ENCODE measurements at regions not wholly inside any gene's neighbourhood (a gene's known extent, or its start where the extent isn't known, plus 50 kb on each side); places are given as distances from the start of the nearest gene placed in this dataset.
"Not testable (repeated sequence)": the region's sequence is repeated elsewhere in the genome, so short reads cannot be mapped to it uniquely, and the experiment has no call there.

DNA sequence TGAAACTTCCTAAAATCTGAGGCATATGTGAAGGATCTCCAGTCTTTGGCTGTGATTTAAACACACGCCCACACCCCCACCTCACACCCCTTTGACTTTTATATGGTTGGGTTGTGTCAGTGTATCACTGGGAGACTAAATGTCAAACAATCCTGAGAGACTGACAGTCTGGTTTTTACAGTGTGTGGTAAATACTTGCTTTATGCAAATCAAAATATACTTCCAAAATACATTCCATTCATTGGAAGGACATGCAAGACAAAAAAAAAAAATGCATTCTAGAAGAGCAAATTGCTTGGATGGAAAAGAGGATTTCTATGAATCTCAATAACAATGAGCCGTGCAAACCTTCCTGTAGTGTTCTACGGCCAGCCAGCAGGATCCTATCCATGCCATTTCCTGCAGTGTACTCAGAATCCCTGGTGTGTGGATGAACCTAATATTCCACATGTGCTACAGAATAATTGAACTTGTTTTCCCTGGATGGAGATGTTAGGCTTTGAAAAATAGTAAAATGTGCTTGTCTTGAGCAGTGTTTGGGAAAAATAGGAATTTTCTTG lies 602.1 kb upstream of the GOT2 start:
- Histone ChIP-seq H3K9me3 (no peaks in the 10 kb centered on the region), H3K36me3 (no peaks in the 10 kb centered on the region), H3K27me3 (peaks cover 0 to 4% (median 0%) of the 10 kb centered on the region in 4 donors), H3K27ac (replicated peaks in 1 of 4) (no peak overlapping the region), H3K4me1 (peaks cover 0 to 2% (median 0%) of the 10 kb centered on the region in 4 donors), H3K4me3 (no peak overlapping the region)
- TF ChIP-seq POLR2AphosphoS5 (IDR thresholded peaks at IDR 0.05) (no peak), EP300 (IDR thresholded peaks at IDR 0.05) (no peak), POLR2A (IDR thresholded peaks at IDR 0.05; ENCODE audit: low read depth) (no peak)
- TF ChIP-seq, protein P1, sequence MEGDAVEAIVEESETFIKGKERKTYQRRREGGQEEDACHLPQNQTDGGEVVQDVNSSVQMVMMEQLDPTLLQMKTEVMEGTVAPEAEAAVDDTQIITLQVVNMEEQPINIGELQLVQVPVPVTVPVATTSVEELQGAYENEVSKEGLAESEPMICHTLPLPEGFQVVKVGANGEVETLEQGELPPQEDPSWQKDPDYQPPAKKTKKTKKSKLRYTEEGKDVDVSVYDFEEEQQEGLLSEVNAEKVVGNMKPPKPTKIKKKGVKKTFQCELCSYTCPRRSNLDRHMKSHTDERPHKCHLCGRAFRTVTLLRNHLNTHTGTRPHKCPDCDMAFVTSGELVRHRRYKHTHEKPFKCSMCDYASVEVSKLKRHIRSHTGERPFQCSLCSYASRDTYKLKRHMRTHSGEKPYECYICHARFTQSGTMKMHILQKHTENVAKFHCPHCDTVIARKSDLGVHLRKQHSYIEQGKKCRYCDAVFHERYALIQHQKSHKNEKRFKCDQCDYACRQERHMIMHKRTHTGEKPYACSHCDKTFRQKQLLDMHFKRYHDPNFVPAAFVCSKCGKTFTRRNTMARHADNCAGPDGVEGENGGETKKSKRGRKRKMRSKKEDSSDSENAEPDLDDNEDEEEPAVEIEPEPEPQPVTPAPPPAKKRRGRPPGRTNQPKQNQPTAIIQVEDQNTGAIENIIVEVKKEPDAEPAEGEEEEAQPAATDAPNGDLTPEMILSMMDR (IDR thresholded peaks at IDR 0.05), result no peak
- WGBS, result 41% methylated on average over 3 of the region's 3 CpGs
- intact Hi-C loops (cut with DNase I), result no loop called here
- no peak for DNase-seq (ENCODE audit: extremely low spot score)

DNA sequence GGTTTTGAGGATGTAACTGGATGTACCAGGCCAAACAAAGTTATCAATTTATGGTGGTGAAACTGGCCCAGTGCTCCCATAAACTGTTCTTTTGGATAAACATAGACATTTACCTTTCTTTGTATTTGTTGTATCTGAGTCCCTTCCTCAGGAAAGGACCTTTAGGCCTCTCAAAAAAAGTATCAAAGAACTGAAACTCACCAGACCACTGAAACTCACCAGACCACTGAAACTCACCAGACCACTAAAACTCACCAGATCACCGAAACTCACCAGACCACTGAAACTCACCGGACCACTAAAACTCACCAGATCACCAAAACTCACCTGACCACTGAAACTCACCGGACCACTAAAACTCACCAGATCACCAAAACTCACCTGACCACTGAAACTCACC lies 597.6 kb upstream of the GOT2 start:
- H3K4me1 ChIP-seq; DNase-seq (ENCODE audit: extremely low spot score); intact Hi-C loops (cut with DNase I); H3K36me3 ChIP-seq; H3K27me3 ChIP-seq; H3K9me3 ChIP-seq; H3K27ac ChIP-seq (replicated peaks in 1 of 4); H3K4me3 ChIP-seq: not testable (repeated sequence)
- 91% methylated on average over 3 of the region's 3 CpGs for WGBS

DNA sequence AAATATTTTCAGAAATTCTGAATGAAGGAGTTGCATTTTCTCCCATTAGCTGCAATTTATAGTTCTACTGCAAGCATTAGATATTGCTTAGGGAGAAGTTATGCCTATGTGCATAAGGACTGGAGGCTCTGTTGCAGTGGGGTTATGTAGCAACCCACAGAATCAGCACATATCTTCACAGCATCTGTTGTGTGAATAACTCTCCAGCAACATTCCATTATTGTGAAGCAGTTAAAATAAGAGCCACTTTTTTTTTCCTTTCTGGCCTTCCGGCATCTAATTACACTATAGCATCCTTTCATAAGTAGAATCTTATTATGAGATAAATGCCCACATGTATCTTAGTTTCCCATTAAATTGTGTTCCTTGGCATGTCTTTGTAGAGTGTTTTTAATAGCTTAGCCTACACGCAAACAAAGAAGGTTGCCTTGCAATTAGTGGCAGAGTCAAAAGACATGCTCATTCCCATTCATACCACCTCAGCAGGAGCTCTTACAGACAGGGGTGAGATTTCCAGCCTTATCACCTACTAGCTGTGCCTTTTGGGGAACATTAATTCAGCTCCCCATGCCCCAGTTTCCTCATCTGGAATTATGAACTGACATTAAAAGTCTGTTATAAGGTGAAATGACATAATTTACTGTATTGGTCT lies 596.0 kb upstream of the GOT2 start:
- Histone ChIP-seq H3K27ac (replicated peaks in 1 of 4) (no peak overlapping the region), H3K9me3 (no peaks in the 10 kb centered on the region), H3K27me3 (no peaks in the 10 kb centered on the region), H3K4me1 (no peaks in the 10 kb centered on the region), H3K4me3 (no peak overlapping the region), H3K36me3 (no peaks in the 10 kb centered on the region)
- TF ChIP-seq POLR2AphosphoS5 (IDR thresholded peaks at IDR 0.05), result no peak
- no peak for TF ChIP-seq EP300 (IDR thresholded peaks at IDR 0.05)
- TF ChIP-seq, protein P1 (IDR thresholded peaks at IDR 0.05), result no peak
- TF ChIP-seq POLR2A (IDR thresholded peaks at IDR 0.05; ENCODE audit: low read depth), result no peak
- WGBS, result 71% methylated on average over 2 of the region's 2 CpGs
- intact Hi-C loops (cut with DNase I), result no loop called here
- DNase-seq (ENCODE audit: extremely low spot score), result no peak

DNA sequence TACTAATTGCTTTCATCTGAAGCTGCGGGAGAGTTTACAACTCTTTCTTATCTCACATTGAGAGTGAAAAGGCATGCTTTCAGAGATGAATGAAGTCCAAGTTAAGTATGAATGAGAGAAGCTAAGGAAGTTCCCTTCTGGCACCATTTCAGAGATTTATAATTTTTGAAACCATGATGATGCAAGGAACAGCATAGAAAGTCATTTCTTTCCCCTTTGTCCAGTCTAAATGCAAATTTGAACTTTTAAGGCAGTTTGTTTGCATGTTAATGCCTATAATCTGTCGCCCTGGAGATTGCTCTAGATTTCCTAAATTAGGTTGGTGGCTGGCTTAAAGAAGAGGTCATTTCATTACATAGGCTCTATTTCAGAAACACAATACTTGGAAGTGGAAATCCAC lies 594.8 kb upstream of the GOT2 start:
- intact Hi-C loops (cut with DNase I), result no loop called here
- Histone ChIP-seq H3K27ac (replicated peaks in 1 of 4) (no peak overlapping the region), H3K27me3 (no peaks in the 10 kb centered on the region), H3K4me1 (no peaks in the 10 kb centered on the region), H3K4me3 (no peak overlapping the region), H3K9me3 (no peaks in the 10 kb centered on the region), H3K36me3 (no peaks in the 10 kb centered on the region)
- TF ChIP-seq POLR2A (IDR thresholded peaks at IDR 0.05; ENCODE audit: low read depth) (no peak), EP300 (IDR thresholded peaks at IDR 0.05) (no peak)
- TF ChIP-seq, protein P1 (IDR thresholded peaks at IDR 0.05), result no peak
- 61% methylated on average over 2 of the region's 2 CpGs for WGBS
- no peak for DNase-seq (ENCODE audit: extremely low spot score)

DNA sequence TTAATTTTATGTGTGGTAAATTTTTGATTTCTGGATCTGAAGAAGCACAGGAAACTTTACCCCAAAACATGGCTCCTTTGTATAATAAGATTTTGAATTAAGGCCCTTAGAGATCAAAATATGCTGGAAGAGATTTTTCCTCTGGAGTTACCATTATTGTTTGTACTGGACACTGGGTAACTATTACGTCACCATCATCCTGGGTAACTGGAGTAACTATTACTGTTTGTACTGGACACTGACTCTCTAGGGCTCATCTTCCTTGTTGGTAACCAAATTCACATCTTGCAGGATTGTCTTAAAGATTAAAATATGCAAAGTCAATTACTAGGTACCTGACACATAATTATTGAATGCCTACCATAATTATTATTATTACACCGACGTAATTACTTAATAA lies 593.8 kb upstream of the GOT2 start:
- intact Hi-C loops (cut with DNase I), result no loop called here
- no peaks in the 10 kb centered on the region for H3K27me3 ChIP-seq
- no peak overlapping the region for H3K27ac ChIP-seq (replicated peaks in 1 of 4)
- no peaks in the 10 kb centered on the region for H3K36me3 ChIP-seq
- WGBS, result 94% methylated on average over 3 of the region's 3 CpGs
- DNase-seq (ENCODE audit: extremely low spot score), result no peak
- H3K9me3 ChIP-seq, result no peaks in the 10 kb centered on the region
- H3K4me1 ChIP-seq, result no peaks in the 10 kb centered on the region
- no peak overlapping the region for H3K4me3 ChIP-seq
- TF ChIP-seq POLR2AphosphoS5 (IDR thresholded peaks at IDR 0.05), result no peak
- TF ChIP-seq, protein P1 (IDR thresholded peaks at IDR 0.05), result no peak
- no peak for TF ChIP-seq EP300 (IDR thresholded peaks at IDR 0.05)
- TF ChIP-seq POLR2A (IDR thresholded peaks at IDR 0.05; ENCODE audit: low read depth), result no peak
